AG09319 (cell line): ENCODE measurements at regions not wholly inside any gene's neighbourhood (a gene's known extent, or its start where the extent isn't known, plus 50 kb on each side); places are given as distances from the start of the nearest gene placed in this dataset.

Experiments used
- DNase-seq: peaks from one replicate; pipeline ENCODE4 v3.0.0-alpha.2; 2010; ENCODE audit warnings: low read depth; ENCODE audit errors: extremely low read depth
- TF ChIP-seq, protein P1 (sequence below): IDR thresholded peaks from 2 replicates; pipeline ENCODE4 v1.5.1; 2011; ENCODE audit warnings: low read depth, mild to moderate bottlenecking, inconsistent platforms, low read length, moderate library complexity

DNA sequence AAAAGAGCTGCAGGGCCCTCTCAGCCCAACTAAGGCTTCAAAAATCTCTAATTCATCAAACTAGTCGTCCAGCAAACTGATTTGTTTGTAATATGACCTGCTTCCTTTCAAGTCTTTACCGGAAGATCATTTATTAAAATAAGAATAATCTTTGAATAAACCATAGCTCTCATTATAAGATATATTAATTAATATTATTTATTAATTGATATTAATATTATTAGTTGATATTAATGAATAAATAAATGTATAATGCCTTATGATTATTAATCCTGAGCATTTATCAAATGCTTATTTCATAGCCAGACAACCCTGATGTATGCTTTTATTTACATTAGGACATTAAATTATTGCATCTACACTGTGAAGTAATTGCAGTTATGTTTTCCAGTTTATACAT lies 550.7 kb upstream of the ALCAM start:
- TF ChIP-seq, protein P1, sequence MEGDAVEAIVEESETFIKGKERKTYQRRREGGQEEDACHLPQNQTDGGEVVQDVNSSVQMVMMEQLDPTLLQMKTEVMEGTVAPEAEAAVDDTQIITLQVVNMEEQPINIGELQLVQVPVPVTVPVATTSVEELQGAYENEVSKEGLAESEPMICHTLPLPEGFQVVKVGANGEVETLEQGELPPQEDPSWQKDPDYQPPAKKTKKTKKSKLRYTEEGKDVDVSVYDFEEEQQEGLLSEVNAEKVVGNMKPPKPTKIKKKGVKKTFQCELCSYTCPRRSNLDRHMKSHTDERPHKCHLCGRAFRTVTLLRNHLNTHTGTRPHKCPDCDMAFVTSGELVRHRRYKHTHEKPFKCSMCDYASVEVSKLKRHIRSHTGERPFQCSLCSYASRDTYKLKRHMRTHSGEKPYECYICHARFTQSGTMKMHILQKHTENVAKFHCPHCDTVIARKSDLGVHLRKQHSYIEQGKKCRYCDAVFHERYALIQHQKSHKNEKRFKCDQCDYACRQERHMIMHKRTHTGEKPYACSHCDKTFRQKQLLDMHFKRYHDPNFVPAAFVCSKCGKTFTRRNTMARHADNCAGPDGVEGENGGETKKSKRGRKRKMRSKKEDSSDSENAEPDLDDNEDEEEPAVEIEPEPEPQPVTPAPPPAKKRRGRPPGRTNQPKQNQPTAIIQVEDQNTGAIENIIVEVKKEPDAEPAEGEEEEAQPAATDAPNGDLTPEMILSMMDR, result no peak
- no peak for DNase-seq

DNA sequence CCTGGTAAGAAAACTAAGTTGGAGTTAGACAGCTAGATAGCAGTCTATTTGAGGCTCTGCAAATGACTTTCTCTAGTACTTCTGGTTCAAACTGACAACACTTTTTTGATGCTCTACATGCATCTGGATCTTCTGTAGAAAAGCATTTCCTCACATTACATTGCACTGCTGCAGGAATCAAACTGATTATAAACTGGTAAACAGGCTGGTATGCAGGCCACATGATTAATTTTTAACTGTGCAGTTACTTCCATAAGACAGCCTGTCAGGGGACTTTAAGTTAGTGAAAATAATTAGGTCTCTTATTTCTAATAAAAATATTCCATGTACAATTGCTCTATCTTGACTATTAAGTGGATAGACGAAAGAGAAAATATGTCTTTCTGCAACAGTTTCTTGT lies 550.0 kb upstream of the ALCAM start:
- no peak for DNase-seq
- TF ChIP-seq, protein P1, result no peak

DNA sequence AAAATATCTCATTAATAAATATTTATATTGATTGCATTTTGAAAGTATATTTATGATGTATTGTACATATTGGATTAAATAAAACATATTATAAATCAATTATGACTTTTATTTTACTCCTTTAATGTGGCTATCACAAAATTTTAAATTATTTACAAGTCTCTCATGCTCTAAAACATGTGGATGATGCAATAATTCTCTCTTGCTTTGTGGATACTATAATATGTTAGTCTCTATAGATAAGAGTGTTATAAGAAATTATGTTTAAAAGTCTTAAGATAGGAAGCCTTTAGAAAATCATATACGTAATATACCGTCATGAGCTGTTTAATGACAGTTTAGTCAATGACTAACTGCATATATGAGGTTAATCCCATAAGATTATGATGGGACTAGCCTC lies 547.4 kb upstream of the ALCAM start:
- TF ChIP-seq, protein P1, result no peak
- no peak for DNase-seq

DNA sequence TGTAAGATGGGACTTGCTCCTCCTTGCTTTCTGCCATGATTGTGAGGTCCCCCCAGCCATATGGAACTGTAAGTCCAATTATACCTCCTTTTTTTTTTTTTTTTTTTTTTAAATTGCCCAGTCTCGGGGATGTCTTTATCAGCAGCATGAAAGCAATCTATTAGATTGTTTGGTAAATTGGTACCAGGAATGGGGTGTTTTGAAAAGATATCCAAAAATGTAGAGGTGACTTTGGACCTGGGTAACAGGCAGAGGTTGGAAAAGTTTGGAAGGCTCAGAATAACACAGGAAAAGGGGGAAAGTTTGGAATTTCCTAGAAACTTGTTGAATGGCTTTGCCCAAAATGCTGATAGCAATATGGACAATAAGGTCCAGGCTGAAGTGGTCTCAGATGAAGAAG lies 545.8 kb upstream of the ALCAM start:
- DNase-seq, result no peak
- TF ChIP-seq, protein P1, result no peak

DNA sequence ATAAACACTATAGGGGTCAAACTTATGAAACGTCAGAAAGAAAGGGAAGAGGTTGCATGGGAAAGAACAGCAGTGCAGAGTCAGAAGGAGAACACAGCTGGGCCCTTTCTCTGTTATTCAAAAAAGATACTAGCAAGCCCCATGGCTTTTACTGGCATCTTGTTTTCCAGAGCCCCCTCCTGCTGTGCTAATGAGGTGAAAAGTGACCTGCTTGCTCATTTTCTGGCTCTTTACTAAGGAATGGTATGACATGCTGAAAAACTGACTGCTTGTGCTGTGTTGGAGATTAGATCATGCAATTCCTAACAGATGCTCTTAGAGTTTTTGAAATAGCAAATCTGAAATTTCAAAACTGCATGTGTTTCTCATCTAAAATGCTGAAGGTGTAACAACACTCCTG lies 541.6 kb upstream of the ALCAM start:
- TF ChIP-seq, protein P1, result no peak
- DNase-seq, result no peak

DNA sequence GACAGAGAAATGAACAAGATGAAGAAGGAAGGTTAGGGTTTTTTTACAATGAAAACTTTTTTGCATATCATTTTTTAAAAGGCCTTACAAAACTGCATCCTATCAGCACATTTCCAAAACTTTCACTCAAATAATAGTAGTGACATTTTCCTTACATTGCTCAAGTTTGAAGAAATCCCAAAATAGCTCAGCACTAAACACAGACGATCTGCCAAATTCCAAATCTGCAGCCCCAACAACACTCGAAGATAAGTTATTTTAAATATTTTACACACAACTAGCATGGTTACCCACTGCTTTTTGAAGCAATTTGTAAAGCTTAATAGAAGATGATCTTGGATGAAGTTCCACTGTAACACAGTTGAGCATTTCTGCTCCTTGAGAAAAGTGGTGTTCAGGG lies 535.6 kb upstream of the ALCAM start:
- no peak for DNase-seq
- TF ChIP-seq, protein P1, result no peak

DNA sequence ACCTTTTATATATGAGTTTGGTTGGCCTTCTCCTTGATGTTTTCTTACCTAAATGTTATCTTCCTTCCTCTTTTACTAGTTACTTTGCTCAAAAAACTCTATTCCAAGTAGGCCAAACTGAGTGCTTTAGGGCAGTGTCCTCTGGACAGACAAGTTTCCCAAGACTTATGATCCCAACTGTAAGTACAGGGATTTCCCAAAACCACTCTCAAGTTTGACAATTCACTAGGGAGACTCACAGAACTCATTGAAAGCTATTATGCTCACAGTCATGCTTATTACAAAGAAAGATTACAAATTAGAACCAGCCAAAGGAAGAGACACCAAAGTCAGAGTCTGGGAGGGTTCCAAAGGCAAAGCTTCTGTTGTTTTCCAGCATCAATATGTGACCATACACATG lies 534.2 kb upstream of the ALCAM start:
- TF ChIP-seq, protein P1, result no peak
- DNase-seq, result no peak
